Fibroblast of lung (primary cell): ENCODE measurements at regions not wholly inside any gene's neighbourhood (a gene's known extent, or its start where the extent isn't known, plus 50 kb on each side); places are given as distances from the start of the nearest gene placed in this dataset.

Experiments used
- DNase-seq, 2 donors: peaks; one replicate each; pipeline versions ENCODE4 v3.0.0 to v3.0.0-alpha.2; 2010; ENCODE audit warnings: low read depth in 2 of 2
- H2AFZ ChIP-seq: 2 replicates; pipeline ENCODE4 v1.5.1; 2012; ENCODE audit warnings: low read length, control low read depth, inconsistent platforms
- H3K27ac ChIP-seq: 2 replicates; pipeline ENCODE4 v1.5.1; 2011; ENCODE audit warnings: low read length, control low read depth; ENCODE audit not compliant: insufficient read depth
- H3K27me3 ChIP-seq: 2 replicates; pipeline ENCODE4 v1.5.1; 2011; ENCODE audit warnings: mild to moderate bottlenecking, low read length; ENCODE audit not compliant: control insufficient read depth, insufficient read depth
- H3K36me3 ChIP-seq: 2 replicates; pipeline ENCODE4 v1.5.1; 2011; ENCODE audit warnings: low read length; ENCODE audit not compliant: control insufficient read depth, insufficient read depth
- H3K4me1 ChIP-seq: 2 replicates; pipeline ENCODE4 v1.5.1; 2011; ENCODE audit warnings: low read length; ENCODE audit not compliant: control insufficient read depth, insufficient read depth; ENCODE audit errors: extremely low read depth
- H3K4me2 ChIP-seq: 2 replicates; pipeline ENCODE4 v1.5.1; 2011; ENCODE audit warnings: low read length, control low read depth; ENCODE audit not compliant: insufficient read depth; ENCODE audit errors: extremely low read depth
- H3K4me3 ChIP-seq, 4 experiments: fragments of 200-600 bp in 1 of 4; sonication (generic) in 1 of 4; replicated peaks in 1 of 4; 2 replicates each; pipeline ENCODE4 v1.5.1; 2011 to 2016; ENCODE audit warnings: low read length in 4 of 4, low read depth in 3 of 4, mild to moderate bottlenecking in 3 of 4, control low read depth in 2 of 4, inconsistent platforms in 1 of 4, mixed read lengths in 1 of 4; ENCODE audit not compliant: insufficient read depth in 1 of 4; ENCODE audit errors: control extremely low read depth in 1 of 4
- H3K79me2 ChIP-seq: 2 replicates; pipeline ENCODE4 v1.5.1; 2012; ENCODE audit warnings: mild to moderate bottlenecking, low read length, inconsistent platforms; ENCODE audit not compliant: control insufficient read depth, insufficient read depth
- H3K9ac ChIP-seq: 2 replicates; pipeline ENCODE4 v1.5.1; 2011; ENCODE audit warnings: mild to moderate bottlenecking, low read length, control low read depth; ENCODE audit not compliant: insufficient read depth
- H3K9me3 ChIP-seq: 2 replicates; pipeline ENCODE4 v1.5.1; 2012; ENCODE audit warnings: low read depth, low read length; ENCODE audit not compliant: control insufficient read depth, insufficient read depth
- H4K20me1 ChIP-seq: 2 replicates; pipeline ENCODE4 v1.5.1; 2011; ENCODE audit warnings: low read length; ENCODE audit not compliant: control insufficient read depth, insufficient read depth; ENCODE audit errors: extremely low read depth
- EZH2 ChIP-seq: IDR thresholded peaks from 2 replicates; pipeline ENCODE4 v1.5.1; 2012; ENCODE audit warnings: low read length, control low read depth, mild to moderate bottlenecking; ENCODE audit errors: missing control alignments
- TF ChIP-seq, protein P1 (sequence below), 2 donors: IDR thresholded peaks in 1 of 2; conservative IDR thresholded peaks in 1 of 2; 1 replicate in 1 of 2; 2 replicates in 1 of 2; pipeline ENCODE4 v1.5.1; 2011 to 2012; ENCODE audit warnings: low read length in 2 of 2, control low read depth in 1 of 2, inconsistent platforms in 1 of 2, low read depth in 1 of 2, mild to moderate bottlenecking in 1 of 2

DNA sequence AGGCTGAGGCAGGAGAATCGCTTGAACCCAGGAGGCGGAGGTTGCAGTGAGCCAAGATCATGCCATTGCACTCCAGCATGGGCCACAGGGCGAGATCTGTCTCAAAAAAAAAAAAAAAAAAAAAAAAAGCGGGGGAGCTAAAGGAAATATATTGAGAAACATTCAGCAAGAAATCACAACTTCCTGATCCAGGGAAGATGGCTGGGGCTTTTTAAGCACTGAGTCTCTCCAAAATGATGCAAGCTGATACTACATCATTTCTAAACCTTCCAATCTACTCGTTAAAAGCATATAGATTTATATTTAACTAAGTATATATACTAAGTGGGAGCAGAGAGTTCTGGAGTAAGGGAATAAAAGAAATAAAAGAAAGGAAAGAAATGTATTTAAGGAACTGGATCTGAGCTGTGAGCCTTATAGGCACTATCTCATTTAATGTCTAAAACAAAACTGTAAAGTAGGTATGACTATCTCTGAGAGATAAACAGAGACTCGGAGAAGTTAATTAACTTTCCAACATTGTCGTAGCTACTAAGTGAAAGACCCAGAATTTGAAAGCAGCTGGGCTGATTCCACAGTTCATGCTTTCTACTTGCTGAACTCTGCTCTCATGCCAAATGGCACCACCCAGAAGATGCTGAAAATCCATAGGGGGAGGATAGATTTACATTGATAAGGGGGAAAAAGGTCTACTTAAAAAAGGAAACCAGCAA, 215.0 kb upstream of the MARCKS start:
- H2AFZ ChIP-seq = no peak overlapping the region
- H3K4me1 ChIP-seq = no peaks in the 10 kb centered on the region
- H3K36me3 ChIP-seq = no peaks in the 10 kb centered on the region
- H3K4me3 ChIP-seq = no peak overlapping the region
- no peak overlapping the region for H3K4me2 ChIP-seq
- H3K9me3 ChIP-seq = no peaks in the 10 kb centered on the region
- no peaks in the 10 kb centered on the region for H4K20me1 ChIP-seq
- no peak overlapping the region for H3K27ac ChIP-seq
- no peak for DNase-seq
- H3K9ac ChIP-seq = no peak overlapping the region
- H3K79me2 ChIP-seq = no peaks in the 10 kb centered on the region
- TF ChIP-seq EZH2 = no peak
- TF ChIP-seq, protein P1, sequence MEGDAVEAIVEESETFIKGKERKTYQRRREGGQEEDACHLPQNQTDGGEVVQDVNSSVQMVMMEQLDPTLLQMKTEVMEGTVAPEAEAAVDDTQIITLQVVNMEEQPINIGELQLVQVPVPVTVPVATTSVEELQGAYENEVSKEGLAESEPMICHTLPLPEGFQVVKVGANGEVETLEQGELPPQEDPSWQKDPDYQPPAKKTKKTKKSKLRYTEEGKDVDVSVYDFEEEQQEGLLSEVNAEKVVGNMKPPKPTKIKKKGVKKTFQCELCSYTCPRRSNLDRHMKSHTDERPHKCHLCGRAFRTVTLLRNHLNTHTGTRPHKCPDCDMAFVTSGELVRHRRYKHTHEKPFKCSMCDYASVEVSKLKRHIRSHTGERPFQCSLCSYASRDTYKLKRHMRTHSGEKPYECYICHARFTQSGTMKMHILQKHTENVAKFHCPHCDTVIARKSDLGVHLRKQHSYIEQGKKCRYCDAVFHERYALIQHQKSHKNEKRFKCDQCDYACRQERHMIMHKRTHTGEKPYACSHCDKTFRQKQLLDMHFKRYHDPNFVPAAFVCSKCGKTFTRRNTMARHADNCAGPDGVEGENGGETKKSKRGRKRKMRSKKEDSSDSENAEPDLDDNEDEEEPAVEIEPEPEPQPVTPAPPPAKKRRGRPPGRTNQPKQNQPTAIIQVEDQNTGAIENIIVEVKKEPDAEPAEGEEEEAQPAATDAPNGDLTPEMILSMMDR (conservative IDR thresholded peaks at IDR 0.05 in 1 of 2, IDR thresholded peaks at IDR 0.05 in 1 of 2; ENCODE audit: low read depth in 1 of 2, low read length in 2 of 2) = no peak
- no peaks in the 10 kb centered on the region for H3K27me3 ChIP-seq

DNA sequence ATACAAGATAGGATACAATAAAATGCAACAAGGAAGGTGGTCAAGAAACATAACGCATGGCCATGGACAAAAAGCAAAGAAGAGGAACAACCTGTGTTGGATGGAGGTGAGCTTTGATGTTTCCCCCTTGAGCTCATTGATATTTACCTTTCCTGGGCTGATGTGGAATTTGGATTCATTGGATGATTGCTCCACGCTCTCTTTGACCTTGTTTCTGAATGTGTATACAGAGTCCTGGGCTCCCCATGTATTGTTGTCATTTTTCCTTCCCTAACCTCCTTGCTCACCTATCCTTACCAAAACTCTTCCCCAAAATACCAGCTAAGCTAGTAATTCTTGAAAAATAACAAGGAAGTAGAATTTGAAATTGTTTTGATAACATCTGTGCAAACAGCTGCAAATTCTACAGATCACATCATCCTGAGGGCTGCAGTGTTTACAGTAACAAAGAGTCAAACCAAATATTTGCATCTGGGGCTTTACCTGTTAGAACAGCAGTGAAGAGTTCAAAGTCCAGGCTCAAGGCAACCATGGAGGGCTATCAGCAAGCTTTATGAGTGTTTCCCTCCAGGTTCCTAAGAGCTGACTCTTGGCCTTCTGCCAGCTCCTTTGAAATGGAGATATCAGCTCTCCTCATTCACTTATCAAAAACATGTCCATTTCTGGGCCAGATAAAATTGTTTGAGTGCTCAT, 214.3 kb upstream of the MARCKS start:
- Histone ChIP-seq H3K27me3 (no peaks in the 10 kb centered on the region), H4K20me1 (no peaks in the 10 kb centered on the region), H3K79me2 (no peaks in the 10 kb centered on the region), H3K4me3 (no peak overlapping the region), H3K9ac (no peak overlapping the region), H3K9me3 (no peaks in the 10 kb centered on the region), H3K4me2 (no peak overlapping the region), H2AFZ (no peak overlapping the region), H3K4me1 (no peaks in the 10 kb centered on the region), H3K27ac (no peak overlapping the region), H3K36me3 (no peaks in the 10 kb centered on the region)
- TF ChIP-seq, protein P1 (conservative IDR thresholded peaks at IDR 0.05 in 1 of 2, IDR thresholded peaks at IDR 0.05 in 1 of 2; ENCODE audit: low read depth in 1 of 2, low read length in 2 of 2) = no peak
- TF ChIP-seq EZH2 = no peak
- peak; percentile 7 to 21 for DNase-seq

DNA sequence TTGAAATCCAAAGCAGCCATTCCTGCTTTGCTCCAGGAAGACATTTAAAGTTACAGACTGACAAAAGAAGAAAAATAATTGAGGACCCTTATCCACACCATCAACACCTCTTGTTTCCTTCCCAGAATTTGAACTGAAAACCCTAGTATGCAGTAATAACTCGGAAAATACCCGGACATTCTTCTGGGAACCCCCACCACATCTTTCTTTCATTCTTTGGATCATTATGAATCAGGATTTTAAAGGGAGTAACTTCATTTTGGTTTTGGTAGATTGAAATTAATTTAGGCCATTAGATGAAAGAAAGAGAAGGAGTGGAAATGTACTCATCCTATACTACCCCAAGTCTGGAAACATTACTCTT, 213.8 kb upstream of the MARCKS start:
- no peak for TF ChIP-seq EZH2
- TF ChIP-seq, protein P1 (conservative IDR thresholded peaks at IDR 0.05 in 1 of 2, IDR thresholded peaks at IDR 0.05 in 1 of 2; ENCODE audit: low read depth in 1 of 2, low read length in 2 of 2) = no peak
- Histone ChIP-seq H3K9me3 (no peaks in the 10 kb centered on the region), H3K4me3 (no peak overlapping the region), H3K27ac (no peak overlapping the region), H2AFZ (no peak overlapping the region), H3K79me2 (no peaks in the 10 kb centered on the region), H3K36me3 (no peaks in the 10 kb centered on the region), H4K20me1 (no peaks in the 10 kb centered on the region), H3K9ac (no peak overlapping the region), H3K4me2 (no peak overlapping the region), H3K27me3 (no peaks in the 10 kb centered on the region), H3K4me1 (no peaks in the 10 kb centered on the region)
- DNase-seq = no peak
